Loucy (cell line): ENCODE measurements at regions not wholly inside any gene's neighbourhood (a gene's known extent, or its start where the extent isn't known, plus 50 kb on each side); places are given as distances from the start of the nearest gene placed in this dataset.

Experiments
- CTCF ChIP-seq: fragments of 200-600 bp; sonication (generic); conservative IDR thresholded peaks from 2 replicates; pipeline ENCODE4 v1.5.1; 2014; ENCODE audit warnings: mild to moderate bottlenecking, antibody characterized with exemption, low read length
- EZH2phosphoT487 ChIP-seq: fragments of 200-600 bp; IDR thresholded peaks from 2 replicates; pipeline ENCODE4 v1.6.1; 2018; ENCODE audit warnings: antibody characterized with exemption, mild to moderate bottlenecking, moderate library complexity, borderline replicate concordance

- TF ChIP-seq CTCF, result no peak
- TF ChIP-seq EZH2phosphoT487, result no peak
These were observed 111.4 kb upstream of the EXOC2 start for GRCh38 chr6:804317-804716.
